GM12874 (cell line): ENCODE measurements at regions not wholly inside any gene's neighbourhood (a gene's known extent, or its start where the extent isn't known, plus 50 kb on each side); places are given as distances from the start of the nearest gene placed in this dataset.

Source experiments
- TF ChIP-seq, protein P1 (sequence below): IDR thresholded peaks from 2 replicates; pipeline ENCODE4 v1.5.1; 2011; ENCODE audit warnings: low read depth, mild to moderate bottlenecking, control low read depth, low read length, moderate library complexity; ENCODE audit not compliant: insufficient read depth

- TF ChIP-seq, protein P1, sequence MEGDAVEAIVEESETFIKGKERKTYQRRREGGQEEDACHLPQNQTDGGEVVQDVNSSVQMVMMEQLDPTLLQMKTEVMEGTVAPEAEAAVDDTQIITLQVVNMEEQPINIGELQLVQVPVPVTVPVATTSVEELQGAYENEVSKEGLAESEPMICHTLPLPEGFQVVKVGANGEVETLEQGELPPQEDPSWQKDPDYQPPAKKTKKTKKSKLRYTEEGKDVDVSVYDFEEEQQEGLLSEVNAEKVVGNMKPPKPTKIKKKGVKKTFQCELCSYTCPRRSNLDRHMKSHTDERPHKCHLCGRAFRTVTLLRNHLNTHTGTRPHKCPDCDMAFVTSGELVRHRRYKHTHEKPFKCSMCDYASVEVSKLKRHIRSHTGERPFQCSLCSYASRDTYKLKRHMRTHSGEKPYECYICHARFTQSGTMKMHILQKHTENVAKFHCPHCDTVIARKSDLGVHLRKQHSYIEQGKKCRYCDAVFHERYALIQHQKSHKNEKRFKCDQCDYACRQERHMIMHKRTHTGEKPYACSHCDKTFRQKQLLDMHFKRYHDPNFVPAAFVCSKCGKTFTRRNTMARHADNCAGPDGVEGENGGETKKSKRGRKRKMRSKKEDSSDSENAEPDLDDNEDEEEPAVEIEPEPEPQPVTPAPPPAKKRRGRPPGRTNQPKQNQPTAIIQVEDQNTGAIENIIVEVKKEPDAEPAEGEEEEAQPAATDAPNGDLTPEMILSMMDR = no peak
These were observed 186.4 kb upstream of the ZNF521 start for GRCh38 chr18:25538175-25538922.

DNA sequence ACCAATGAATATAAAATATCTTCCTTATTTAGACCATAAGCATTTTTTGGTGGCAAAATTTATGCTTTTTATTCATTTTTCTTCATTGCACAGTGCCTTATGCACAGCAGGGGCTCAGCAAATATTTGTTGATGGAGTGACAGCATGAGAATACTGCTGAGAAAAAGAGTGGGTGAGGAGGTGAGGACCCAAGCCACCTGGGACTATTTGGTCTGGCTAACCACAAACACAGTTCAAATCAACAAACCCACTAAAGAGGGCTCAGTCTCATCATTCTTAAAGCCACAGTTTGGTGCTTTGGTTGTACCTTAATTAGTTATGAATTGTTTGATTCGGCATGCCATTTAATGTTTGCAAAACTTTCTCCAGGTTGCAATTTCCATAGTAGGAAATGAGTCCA, 183.5 kb upstream of the ZNF521 start:
- TF ChIP-seq, protein P1 = no peak

DNA sequence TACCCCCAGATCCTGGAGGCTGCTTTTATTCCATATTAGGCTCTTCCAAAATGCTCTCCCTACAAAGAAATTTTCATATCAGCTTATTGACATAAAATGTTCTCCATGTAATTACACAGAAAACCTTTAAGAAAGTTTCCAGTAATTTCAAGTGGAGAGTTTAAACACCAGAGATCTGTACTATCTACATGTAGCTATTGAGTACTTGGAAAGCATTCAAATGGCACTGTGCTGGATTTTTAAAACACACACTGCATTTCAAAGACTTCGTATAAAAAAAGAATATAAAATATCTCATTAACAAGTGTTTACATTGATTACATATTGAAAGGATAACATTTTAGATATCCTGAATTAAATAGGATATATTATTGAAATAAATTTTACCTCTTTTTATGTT, 182.4 kb upstream of the ZNF521 start:
- TF ChIP-seq, protein P1 = no peak

- TF ChIP-seq, protein P1 = no peak
These were observed 181.3 kb upstream of the ZNF521 start for GRCh38 chr18:25533218-25533617.

DNA sequence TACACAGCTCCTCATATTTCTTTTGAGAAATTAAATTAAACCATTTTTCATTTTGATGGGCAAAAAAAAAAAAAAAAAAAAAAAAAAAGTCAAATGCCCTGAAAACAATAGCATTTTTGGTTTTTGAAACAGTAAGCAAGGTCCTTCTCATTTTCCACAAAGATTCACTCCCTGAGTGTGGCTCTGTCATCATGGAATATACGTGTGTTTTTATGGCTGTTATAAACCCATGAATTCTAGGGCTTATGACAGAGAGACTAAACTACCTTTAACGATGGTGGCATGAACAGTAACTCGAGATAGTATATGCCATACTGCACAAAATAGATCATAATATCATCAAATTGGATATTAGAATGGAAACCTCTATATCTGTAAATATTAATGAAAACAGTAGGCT, 179.2 kb upstream of the ZNF521 start:
- TF ChIP-seq, protein P1 = no peak

GRCh38 chr18:25518716-25519053, 166.7 kb upstream of the ZNF521 start:
- TF ChIP-seq, protein P1 = no peak

DNA sequence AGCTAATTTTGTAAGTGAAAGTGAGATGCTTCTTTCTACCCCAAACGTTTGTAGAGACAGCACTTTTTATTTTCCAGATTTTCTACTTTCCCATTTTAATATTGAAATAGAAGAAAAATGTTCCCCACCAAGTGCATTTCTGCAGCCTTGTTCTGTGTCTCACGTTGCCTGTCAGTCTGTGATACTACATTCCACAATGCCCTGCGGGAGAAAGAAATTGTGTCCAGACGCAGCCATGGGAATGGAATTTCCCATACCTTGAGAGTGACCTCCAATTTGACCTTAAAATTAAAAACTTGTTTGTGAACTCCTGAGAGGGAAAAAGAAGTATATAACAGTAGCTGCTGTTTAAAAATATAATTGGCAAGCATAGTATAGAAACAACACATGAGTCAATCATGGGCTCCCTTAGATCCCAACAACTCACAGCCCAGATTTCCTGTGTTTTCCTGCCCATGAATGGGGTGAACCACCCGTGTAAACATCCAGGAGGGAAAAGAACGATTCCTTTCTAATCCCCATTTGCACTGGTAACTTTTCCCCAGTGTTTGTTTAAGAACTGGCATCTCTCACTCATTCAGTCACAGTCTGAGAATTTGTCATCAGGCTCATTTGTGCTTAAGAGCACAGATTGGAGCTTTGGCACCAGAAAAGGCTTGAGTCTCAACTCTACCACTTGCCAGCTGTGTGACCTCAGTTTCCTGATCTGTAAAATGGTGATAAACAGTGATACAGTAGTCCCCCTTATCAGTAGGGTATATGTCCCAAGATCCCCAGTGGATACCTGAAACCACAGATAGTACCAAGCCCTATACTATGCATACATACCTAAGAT, 166.1 kb upstream of the ZNF521 start:
- TF ChIP-seq, protein P1 = no peak
